Fibroblast of skin of right biceps (primary cell): ENCODE measurements at regions not wholly inside any gene's neighbourhood (a gene's known extent, or its start where the extent isn't known, plus 50 kb on each side); places are given as distances from the start of the nearest gene placed in this dataset.

Source experiments
- DNase-seq: peaks from one replicate; pipeline ENCODE4 v3.0.0-alpha.2; 2013

- DNase-seq, result no peak
These were observed 57.9 kb upstream of the SLC5A9 start for GRCh38 chr1:48164571-48164970.

DNA sequence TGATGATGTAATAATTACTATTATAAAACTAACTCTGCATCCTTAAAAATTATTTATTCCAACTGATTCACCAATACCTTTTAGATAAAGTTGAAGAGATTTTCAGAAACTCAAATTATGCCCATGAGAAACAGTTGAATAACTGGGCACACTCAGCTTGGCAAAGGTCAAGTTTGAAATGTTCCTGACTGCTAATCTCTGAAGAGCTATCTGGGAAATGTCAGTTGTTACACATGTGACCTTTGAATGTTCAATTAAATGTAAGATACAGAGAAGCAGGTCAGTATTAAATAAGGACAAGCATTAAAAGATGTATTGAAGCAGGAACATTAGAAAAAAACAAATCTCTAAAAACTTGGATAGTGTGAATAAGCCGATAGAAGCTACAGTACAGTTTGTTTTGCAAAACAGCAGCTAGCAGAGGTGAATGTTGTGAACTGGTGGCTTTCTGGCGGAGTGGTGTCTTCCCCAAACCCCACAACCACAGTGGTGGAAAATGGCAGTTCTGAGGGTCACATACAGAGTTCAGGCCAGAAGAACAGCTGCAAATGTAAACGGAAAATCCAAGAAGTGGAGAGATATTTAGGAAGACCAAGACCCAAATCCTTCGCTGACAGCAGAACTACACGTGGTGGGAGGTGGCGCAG lies 61.9 kb upstream of the SLC5A9 start:
- DNase-seq, result no peak

DNA sequence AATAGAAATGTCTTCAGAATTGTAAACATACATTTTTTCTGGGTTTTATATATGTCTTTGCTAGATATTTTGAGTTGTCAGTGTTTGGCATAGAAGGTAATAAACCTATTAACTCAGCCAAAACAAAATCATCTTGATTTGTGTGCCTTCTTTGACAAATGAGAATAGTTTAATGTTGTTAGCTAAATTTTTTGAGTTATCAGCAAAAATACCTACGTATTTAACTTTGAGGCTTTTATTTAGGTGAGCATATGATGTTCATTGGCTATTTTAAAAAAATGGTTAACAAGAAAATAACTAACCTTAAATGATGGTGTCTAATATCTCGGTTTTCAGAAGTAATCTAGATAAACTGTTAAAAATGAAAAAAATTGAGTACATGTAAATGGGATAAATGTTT lies 83.2 kb upstream of the SLC5A9 start:
- DNase-seq, result no peak

- DNase-seq, result no peak
These were observed 94.5 kb upstream of the SLC5A9 start for GRCh38 chr1:48127735-48128685.

DNA sequence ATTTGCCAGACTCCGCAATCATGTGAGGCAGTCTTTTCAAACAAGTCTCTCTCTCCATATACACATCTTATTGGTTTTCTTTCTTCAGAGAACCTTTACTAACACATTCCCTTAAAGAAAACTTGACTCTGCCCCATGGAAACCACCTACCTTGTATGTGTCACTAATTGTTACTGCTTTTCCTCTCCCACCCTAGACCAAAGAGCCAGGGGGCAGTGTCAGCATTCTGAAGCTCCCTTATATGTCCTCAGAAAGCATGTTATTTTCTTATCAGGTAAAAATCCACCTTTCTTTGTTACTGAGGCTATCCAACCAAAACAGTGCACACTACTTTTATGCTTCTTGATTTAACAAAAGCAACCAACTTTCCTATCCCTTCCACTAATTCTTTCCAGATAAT lies 98.9 kb upstream of the SLC5A9 start:
- DNase-seq, result no peak

GRCh38 chr1:48121955-48122354 lies 100.6 kb upstream of the SLC5A9 start:
- no peak for DNase-seq

- DNase-seq, result no peak
These were observed 101.9 kb upstream of the SLC5A9 start for GRCh38 chr1:48120621-48121020.

GRCh38 chr1:48115835-48116234 lies 106.7 kb upstream of the SLC5A9 start:
- no peak for DNase-seq

DNA sequence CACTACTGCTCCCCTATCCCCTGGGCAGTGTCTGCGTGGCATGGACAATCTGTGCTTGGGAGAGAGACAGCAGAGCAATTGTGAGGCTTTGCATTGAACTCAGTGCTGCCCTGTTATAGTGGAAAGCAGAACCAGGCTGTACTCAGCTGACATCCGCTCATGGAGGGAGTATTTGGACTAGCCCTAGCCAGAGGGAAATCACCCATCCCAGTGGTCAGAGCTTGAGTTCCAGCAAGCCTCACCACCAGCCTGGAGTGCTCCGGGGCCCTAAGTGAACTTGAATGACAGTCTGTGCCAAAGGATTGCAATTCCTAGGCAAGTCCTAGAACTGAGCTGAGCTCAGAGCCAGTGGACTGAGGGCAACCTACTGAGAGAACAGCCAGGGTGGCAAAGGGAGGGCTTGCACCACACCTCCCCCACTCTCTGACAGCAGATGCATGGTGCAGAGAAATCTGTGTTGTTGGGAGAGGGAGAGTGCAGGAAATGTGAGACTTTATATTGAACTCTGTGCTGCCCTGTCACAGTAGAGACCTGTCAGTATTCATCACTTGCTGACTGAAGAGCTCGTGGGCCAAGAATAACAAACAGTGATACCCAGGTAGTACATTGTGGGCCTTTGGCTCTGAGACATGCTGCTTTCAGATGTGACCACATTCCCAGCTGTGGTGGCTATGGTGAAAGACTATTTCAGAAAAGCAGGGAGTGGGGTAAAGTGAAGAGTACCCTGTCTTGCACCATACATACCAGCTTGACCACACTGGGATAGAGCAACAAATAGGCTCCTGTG lies 107.7 kb upstream of the SLC5A9 start:
- no peak for DNase-seq

- DNase-seq, result peak; percentile 35
These were observed 112.3 kb upstream of the TRABD2B start for GRCh38 chr1:48109390-48110013.

DNA sequence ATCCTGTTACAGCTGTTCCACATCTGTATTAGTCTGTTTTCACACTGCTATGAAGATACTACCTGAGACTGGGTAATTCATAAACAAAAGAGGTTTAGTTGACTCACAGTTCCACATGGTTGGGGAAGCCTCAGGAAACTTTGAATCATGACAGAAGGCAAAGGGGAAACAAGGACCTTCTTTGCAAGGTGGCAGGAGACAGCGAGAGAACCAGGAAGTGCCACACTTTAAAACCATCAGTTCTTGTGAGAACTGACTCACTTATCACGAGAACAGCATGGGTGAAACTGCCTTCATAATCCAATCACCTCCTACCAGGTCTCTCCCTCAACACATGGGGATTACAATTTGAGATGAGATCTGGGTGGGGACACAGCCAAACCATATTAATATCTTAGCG lies 110.3 kb upstream of the TRABD2B start:
- DNase-seq, result no peak

- no peak for DNase-seq
These were observed 108.9 kb upstream of the TRABD2B start for GRCh38 chr1:48106049-48106448.

- DNase-seq, result no peak
These were observed 108.0 kb upstream of the TRABD2B start for GRCh38 chr1:48105165-48105564.

- DNase-seq, result no peak
These were observed 106.3 kb upstream of the TRABD2B start for GRCh38 chr1:48103495-48103894.

DNA sequence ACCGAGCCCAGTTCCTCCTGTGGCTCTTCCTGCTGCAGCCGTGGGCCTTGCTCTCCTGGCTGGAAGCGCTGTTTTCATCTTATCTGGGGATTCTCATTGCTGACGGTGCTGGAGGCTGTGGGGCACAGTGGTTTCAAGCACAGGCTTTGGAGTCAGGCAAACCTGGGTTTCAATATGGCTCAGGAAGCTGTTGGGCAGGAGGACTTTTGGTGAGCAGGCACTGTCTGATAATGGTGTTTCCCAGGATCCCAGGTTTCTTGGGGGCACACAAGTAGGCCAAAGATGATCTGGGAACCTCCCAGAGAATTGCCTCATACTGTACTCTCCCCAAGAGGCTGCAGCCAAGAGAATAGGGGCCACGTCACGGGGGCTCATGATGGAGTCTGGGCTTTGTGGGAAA lies 105.6 kb upstream of the TRABD2B start:
- DNase-seq, result peak; percentile 5

GRCh38 chr1:48099072-48099773 lies 102.0 kb upstream of the TRABD2B start:
- no peak for DNase-seq

DNA sequence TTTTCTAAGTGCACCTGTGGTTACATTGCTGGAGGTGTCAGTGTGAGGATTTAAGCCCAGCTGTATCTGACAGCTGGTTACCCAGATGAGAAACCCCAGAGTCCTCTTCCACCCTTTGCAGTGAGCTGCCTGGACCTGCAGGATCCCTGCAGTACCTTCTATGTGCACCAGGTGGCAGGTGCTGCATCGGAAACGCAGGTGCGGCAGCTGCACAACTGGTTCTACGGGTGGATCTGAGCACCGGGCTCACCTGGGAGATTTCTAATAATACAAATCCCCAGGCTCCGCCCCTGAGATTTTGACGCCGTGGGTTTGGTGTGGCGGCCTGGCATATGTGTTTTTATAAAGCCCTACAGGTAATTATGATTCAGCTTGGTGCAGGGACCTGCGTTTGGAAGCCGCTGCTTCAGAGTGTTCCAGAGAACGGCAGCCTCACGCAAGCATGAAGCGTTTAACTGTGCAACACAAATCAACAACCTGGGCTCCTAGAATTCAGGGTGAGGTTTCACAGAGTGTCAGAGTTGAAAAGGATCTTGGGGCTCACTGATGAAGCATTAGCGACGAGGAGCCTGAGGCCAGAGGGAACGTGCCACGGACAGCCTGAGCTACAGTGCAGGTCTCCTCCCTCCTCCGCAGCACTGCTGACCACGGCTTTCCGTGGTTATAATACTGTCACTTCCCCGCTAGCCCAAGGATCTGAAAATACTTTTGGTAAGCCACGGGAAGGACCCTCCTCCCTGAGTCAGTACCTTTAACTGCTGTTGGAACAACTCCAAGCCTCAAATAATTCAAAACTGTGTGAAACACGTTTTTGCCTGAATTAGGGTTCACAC lies 96.7 kb upstream of the TRABD2B start:
- DNase-seq, result peak; percentile 33

DNA sequence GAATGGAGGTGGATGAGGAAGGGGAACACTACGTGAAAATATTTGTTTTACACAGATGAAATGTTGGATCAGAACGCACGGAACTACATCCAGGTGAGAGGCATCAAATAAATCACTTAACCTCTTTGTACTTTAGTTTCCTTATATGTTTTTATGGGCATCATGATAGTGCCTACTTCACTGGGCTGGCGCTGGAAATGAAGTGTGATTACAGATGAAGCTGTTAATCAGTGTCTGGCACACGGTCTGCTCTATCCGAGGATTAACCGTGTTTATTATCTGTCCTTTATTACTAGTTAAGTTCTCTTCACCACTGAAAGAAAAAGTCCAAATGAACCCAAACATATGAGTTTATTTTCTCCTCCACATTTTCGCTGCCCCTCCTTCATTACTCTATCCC lies 96.0 kb upstream of the TRABD2B start:
- no peak for DNase-seq

DNA sequence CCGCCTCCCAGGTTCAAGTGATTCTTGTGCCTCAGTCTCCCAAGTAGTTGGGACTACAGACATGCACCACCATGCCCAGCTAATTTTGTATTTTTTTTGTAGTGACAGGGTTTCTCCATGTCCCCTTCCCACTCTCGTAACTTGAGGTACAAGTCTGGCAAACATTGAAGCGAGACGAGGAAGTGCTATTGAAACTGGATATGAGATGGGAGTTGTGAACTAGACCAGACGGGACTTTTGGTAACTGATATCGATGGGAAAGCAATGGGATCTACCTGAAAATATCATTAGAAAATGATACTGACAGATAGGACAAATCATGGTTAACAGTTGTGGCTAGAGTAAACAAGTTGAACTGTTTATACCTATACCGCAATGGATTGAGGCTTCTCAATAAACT lies 95.2 kb upstream of the TRABD2B start:
- no peak for DNase-seq

GRCh38 chr1:48089356-48089891 lies 92.2 kb upstream of the TRABD2B start:
- DNase-seq, result no peak

GRCh38 chr1:48084826-48085225 lies 87.6 kb upstream of the TRABD2B start:
- DNase-seq, result no peak
